K562 (cell line): ENCODE measurements at regions not wholly inside any gene's neighbourhood (a gene's known extent, or its start where the extent isn't known, plus 50 kb on each side); places are given as distances from the start of the nearest gene placed in this dataset.

ENCODE experiments used
- ATAC-seq: fragments of 200-7000 bp; cut with Tn5 transposase; 3 replicates; pipeline ENCODE4 v1.9.1; 2020; ENCODE audit warnings: moderate library complexity
- BruUV-seq: library from RNA; stranded (reverse); fragments of 400-500 nt; replicated peaks from 2 replicates; lab custom pipeline; 2021; lab: Mats Ljungman, UMichigan
- CTCF ChIA-PET: fragments of 300-600 bp; formaldehyde crosslinking; extraction: SDS; loops from one replicate; lab custom pipeline; 2021; ENCODE audit warnings: low intra/inter-chr PET ratio; lab: Yijun Ruan, JAX
- POLR2A ChIA-PET: fragments of 300-600, 350-650 bp; sonication (Branson Sonifier 250); formaldehyde crosslinking; extraction: SDS; loops from one replicate; lab custom pipeline; 2021; ENCODE audit warnings: antibody characterized with exemption, inconsistent platforms; lab: Yijun Ruan, JAX
- DNase-seq, 4 experiments: peaks; one replicate each; pipeline versions ENCODE4 v3.0.0 to v3.0.0-alpha.2; 2011 to 2018; ENCODE audit warnings: low spot score in 3 of 4, mixed read lengths in 3 of 4; ENCODE audit errors: extremely low read depth in 1 of 4
- FAIRE-seq: peaks from 2 replicates; lab custom pipeline; 2011; peaks lifted over from hg19 to GRCh38; lab: Jason Lieb, UNC
- H2AFZ ChIP-seq: 2 replicates; pipeline ENCODE4 v1.6.0; 2011; ENCODE audit warnings: low read depth, low read length, control low read depth, inconsistent platforms
- H3K27ac ChIP-seq: fragments of 200-600 bp; 3 replicates; pipeline ENCODE4 v1.8.0; 2011; ENCODE audit warnings: low read depth, mild to moderate bottlenecking, control low read depth, inconsistent platforms, low read length, moderate library complexity, mixed read lengths; ENCODE audit errors: extremely low read depth
- H3K27me3 ChIP-seq, 2 experiments: fragments of 300-600 bp in 1 of 2; 2 replicates in 1 of 2; 3 replicates in 1 of 2; pipeline versions ENCODE4 v1.6.0 to v1.8.0; 2011; ENCODE audit warnings: inconsistent platforms in 2 of 2, low read length in 2 of 2, mild to moderate bottlenecking in 1 of 2, mixed read lengths in 1 of 2, moderate library complexity in 1 of 2; ENCODE audit not compliant: control insufficient read depth in 2 of 2, insufficient read depth in 2 of 2
- H3K36me3 ChIP-seq: fragments of 300-600 bp; 3 replicates; pipeline ENCODE4 v1.8.0; 2011; ENCODE audit warnings: mild to moderate bottlenecking, low read length, inconsistent platforms; ENCODE audit not compliant: control insufficient read depth, insufficient read depth
- H3K4me1 ChIP-seq, 2 experiments: fragments of 200-600 bp in 1 of 2; replicated peaks in 1 of 2; 2 replicates in 1 of 2; 3 replicates in 1 of 2; pipeline versions ENCODE4 v1.5.1 to v1.8.0; 2011; ENCODE audit warnings: inconsistent platforms in 2 of 2, low read length in 2 of 2, mild to moderate bottlenecking in 1 of 2, mixed read lengths in 1 of 2, moderate library complexity in 1 of 2; ENCODE audit not compliant: control insufficient read depth in 2 of 2, insufficient read depth in 2 of 2
- H3K4me2 ChIP-seq: 2 replicates; pipeline ENCODE4 v1.6.1; 2011; ENCODE audit warnings: low read length, control low read depth, inconsistent platforms, mixed read lengths; ENCODE audit not compliant: insufficient read depth
- H3K4me3 ChIP-seq: fragments of 200-600 bp; sonication (generic), shearing (Covaris generic); 2 replicates; pipeline ENCODE4 v1.5.1; 2016; ENCODE audit warnings: control low read depth, inconsistent platforms
- H3K79me2 ChIP-seq: fragments of 200-600 bp; 3 replicates; pipeline ENCODE4 v1.8.0; 2011; ENCODE audit warnings: low read length, inconsistent platforms; ENCODE audit not compliant: control insufficient read depth, insufficient read depth
- H3K9ac ChIP-seq, 2 experiments: 2 replicates each; pipeline versions ENCODE4 v1.6.0 to v1.6.1; 2011; ENCODE audit warnings: low read depth in 2 of 2, low read length in 2 of 2, control low read depth in 1 of 2, inconsistent platforms in 1 of 2, mild to moderate bottlenecking in 1 of 2, mixed read lengths in 1 of 2; ENCODE audit not compliant: insufficient read depth in 1 of 2
- H3K9me1 ChIP-seq: one replicate; pipeline ENCODE4 v1.6.0; 2011; ENCODE audit warnings: inconsistent platforms, mild to moderate bottlenecking, low read length, moderate library complexity; ENCODE audit not compliant: control insufficient read depth, insufficient read depth
- H3K9me3 ChIP-seq: replicated peaks from 2 replicates; pipeline ENCODE4 v1.5.1; 2011; ENCODE audit warnings: low read depth, low read length, inconsistent platforms; ENCODE audit not compliant: control insufficient read depth, insufficient read depth
- H4K20me1 ChIP-seq: replicated peaks from 2 replicates; pipeline ENCODE4 v1.6.1; 2011; ENCODE audit warnings: low read length, inconsistent platforms, mixed read lengths; ENCODE audit not compliant: control insufficient read depth, insufficient read depth
- ATF4 ChIP-seq: fragments of 450-650 bp; formaldehyde crosslinking; IDR thresholded peaks from 2 replicates; pipeline ENCODE4 v1.4.0; 2022; ENCODE audit warnings: mild to moderate bottlenecking, moderate library complexity
- HNRNPUL1 ChIP-seq: fragments of 200-400 bp; formaldehyde crosslinking; IDR thresholded peaks from 2 replicates; pipeline ENCODE4 v1.6.1; 2017; ENCODE audit warnings: low read length
- NFXL1 ChIP-seq: fragments of 450-650 bp; formaldehyde crosslinking; IDR thresholded peaks from 2 replicates; pipeline ENCODE4 v1.4.0; 2021; ENCODE audit warnings: mild to moderate bottlenecking
- POU5F1 ChIP-seq: fragments of 150-350 bp; IDR thresholded peaks from 2 replicates; pipeline ENCODE4 v1.6.1; 2014; ENCODE audit warnings: borderline replicate concordance, low read length, low read depth, mild to moderate bottlenecking; ENCODE audit not compliant: partially characterized antibody
- RERE ChIP-seq: sonication (generic); formaldehyde crosslinking; IDR thresholded peaks from 2 replicates; pipeline ENCODE4 v1.8.0; 2023; ENCODE audit warnings: missing genetic modification reagents, mild to moderate bottlenecking, borderline replicate concordance
- SAP30 ChIP-seq: fragments of 200-600 bp; sonication (generic); IDR thresholded peaks from 2 replicates; pipeline ENCODE4 v1.6.1; 2012; ENCODE audit warnings: borderline replicate concordance, low read depth, mild to moderate bottlenecking, moderate library complexity, low read length, control low read depth, inconsistent platforms; ENCODE audit not compliant: insufficient read depth, poor library complexity, severe bottlenecking
- WGBS: fragments of 100-300 bp; shearing (Covaris generic); methylation state at CpG from one replicate; pipeline ENCODE4 v1.1.6; 2016; ENCODE audit warnings: low coverage, mixed read lengths; ENCODE audit not compliant: insufficient coverage; ENCODE audit errors: missing lambda C conversion rate; 5-methylcytosine and 5-hydroxymethylcytosine counted together
- in situ Hi-C: fragments of 300-500 bp; cut with MboI; formaldehyde crosslinking; loops from 4 replicates; pipeline ENCODE4 v1.15.0; 2018; ENCODE audit warnings: inconsistent platforms, mixed read lengths
- intact Hi-C: fragments of 100-400 bp; cut with micrococcal nuclease; formaldehyde crosslinking; loops from 2 replicates; pipeline ENCODE4 v1.14.2; 2022

GRCh38 chr2:62558743-62559142, 52.7 kb upstream of the TMEM17 start:
- CTCF ChIA-PET, result no interaction called here
- no TSS peak for BruUV-seq

More at GRCh38 chr2:62558743-62559142, 52.7 kb upstream of the TMEM17 start:
- H3K27ac ChIP-seq, result no peak overlapping the region
- no peaks in the 10 kb centered on the region for H4K20me1 ChIP-seq
- in situ Hi-C loops (no loop called here), intact Hi-C loops (no loop called here)
- no peaks in the 10 kb centered on the region for H3K79me2 ChIP-seq
- H3K27me3 ChIP-seq, result peaks cover 4 to 7% of the 10 kb centered on the region in 2 experiments; a peak in 3 of 5 replicates
- DNase-seq, result no peak
- no peaks in the 10 kb centered on the region for H3K36me3 ChIP-seq
- H3K4me3 ChIP-seq, result no peak overlapping the region
- TF ChIP-seq NFXL1 (CRISPR knock-in tag) (no peak), ATF4 (no peak), SAP30 (no peak), HNRNPUL1 (no peak), RERE (CRISPR knock-in tag) (no peak), POU5F1 (no peak)
- TF ChIP-seq, all 486 proteins: peak for 0
- H3K4me1 ChIP-seq, result no peaks in the 10 kb centered on the region
- H3K9me3 ChIP-seq, result no peaks in the 10 kb centered on the region
- POLR2A ChIA-PET, result interaction anchor here (0.5 kb wide), 1 partner anchor 310 kb away, joined by 3 read pairs; no protein-coding TSS in a partner anchor
- no peak for ATAC-seq
- no peaks in the 10 kb centered on the region for H3K9me1 ChIP-seq
- 6% methylated on average over 1 of the region's 1 CpG for WGBS
- FAIRE-seq, result no peak
- H3K9ac ChIP-seq, result no peak overlapping the region
- H3K4me2 ChIP-seq, result no peak overlapping the region
- H2AFZ ChIP-seq, result no peak overlapping the region
